ENCODE measurements at regions not wholly inside any gene's neighbourhood (a gene's known extent, or its start where the extent isn't known, plus 50 kb on each side); places are given as distances from the start of the nearest gene placed in this dataset.

- DNase-seq: no peak
These were observed 148.1 kb downstream of the PPARGC1A start for GRCh38 chr4:23741681-23742191.

- DNase-seq: no peak
These were observed 152.3 kb downstream of the PPARGC1A start for GRCh38 chr4:23737571-23737970.

GRCh38 chr4:23736466-23736865 is 153.4 kb downstream of the PPARGC1A start:
- no peak for DNase-seq

GRCh38 chr4:23734000-23734399 is 155.8 kb downstream of the PPARGC1A start:
- no peak for DNase-seq

GRCh38 chr4:23733476-23733875 is 156.4 kb downstream of the PPARGC1A start:
- DNase-seq: no peak

GRCh38 chr4:23730998-23731397 is 158.8 kb downstream of the PPARGC1A start:
- DNase-seq: no peak

- no peak for DNase-seq
These were observed 160.9 kb downstream of the PPARGC1A start for GRCh38 chr4:23728971-23729370.

GRCh38 chr4:23728393-23728792 is 161.5 kb downstream of the PPARGC1A start:
- no peak for DNase-seq

GRCh38 chr4:23720556-23720955 is 169.3 kb downstream of the PPARGC1A start:
- no peak for DNase-seq

- DNase-seq: no peak
These were observed 171.4 kb downstream of the PPARGC1A start for GRCh38 chr4:23718435-23718834.

GRCh38 chr4:23717528-23718248 is 172.2 kb downstream of the PPARGC1A start:
- no peak for DNase-seq

GRCh38 chr4:23710298-23710697 is 179.5 kb downstream of the PPARGC1A start:
- DNase-seq: no peak

- no peak for DNase-seq
These were observed 182.2 kb downstream of the PPARGC1A start for GRCh38 chr4:23707652-23708026.

GRCh38 chr4:23706972-23707651 is 182.7 kb downstream of the PPARGC1A start:
- DNase-seq: no peak

GRCh38 chr4:23700197-23700596 is 189.7 kb downstream of the PPARGC1A start:
- no peak for DNase-seq

GRCh38 chr4:23697722-23698121 is 192.1 kb downstream of the PPARGC1A start:
- DNase-seq: no peak

- DNase-seq: no peak
These were observed 192.8 kb downstream of the PPARGC1A start for GRCh38 chr4:23697001-23697528.

GRCh38 chr4:23686169-23686897 is 203.5 kb downstream of the PPARGC1A start:
- DNase-seq: no peak

- DNase-seq: no peak
These were observed 204.4 kb downstream of the PPARGC1A start for GRCh38 chr4:23685471-23685870.

GRCh38 chr4:23680671-23681518 is 209.0 kb downstream of the PPARGC1A start:
- DNase-seq: no peak

- DNase-seq: no peak
These were observed 215.2 kb downstream of the PPARGC1A start for GRCh38 chr4:23674694-23675093.

- no peak for DNase-seq
These were observed 222.2 kb downstream of the PPARGC1A start for GRCh38 chr4:23667659-23668058.

GRCh38 chr4:23660865-23661264 is 229.0 kb downstream of the PPARGC1A start:
- DNase-seq: no peak
